ENCODE measurements at regions not wholly inside any gene's neighbourhood (a gene's known extent, or its start where the extent isn't known, plus 50 kb on each side); places are given as distances from the start of the nearest gene placed in this dataset.

GRCh38 chr18:42184685-42185477 lies 229.8 kb downstream of the PIK3C3 start:
- no peak for DNase-seq (ENCODE audit: low read depth)

- no peak for DNase-seq (ENCODE audit: low read depth)
These were observed 230.5 kb downstream of the PIK3C3 start for GRCh38 chr18:42185486-42185885.

- DNase-seq (ENCODE audit: low read depth): no peak
These were observed 232.8 kb downstream of the PIK3C3 start for GRCh38 chr18:42187611-42188380.

GRCh38 chr18:42190643-42191042 lies 235.6 kb downstream of the PIK3C3 start:
- no peak for DNase-seq (ENCODE audit: low read depth)

- DNase-seq (ENCODE audit: low read depth): peak; percentile 76
These were observed 237.5 kb downstream of the PIK3C3 start for GRCh38 chr18:42192251-42193248.

- peak; percentile 71 for DNase-seq (ENCODE audit: low read depth)
These were observed 241.6 kb downstream of the PIK3C3 start for GRCh38 chr18:42196651-42197050.

- DNase-seq (ENCODE audit: low read depth): no peak
These were observed 246.1 kb downstream of the PIK3C3 start for GRCh38 chr18:42201137-42201536.

- no peak for DNase-seq (ENCODE audit: low read depth)
These were observed 256.2 kb downstream of the PIK3C3 start for GRCh38 chr18:42211201-42211600.

GRCh38 chr18:42222557-42222956 lies 267.5 kb downstream of the PIK3C3 start:
- no peak for DNase-seq (ENCODE audit: low read depth)

GRCh38 chr18:42228581-42228980 lies 273.5 kb downstream of the PIK3C3 start:
- no peak for DNase-seq (ENCODE audit: low read depth)

GRCh38 chr18:42229211-42230210 lies 274.5 kb downstream of the PIK3C3 start:
- DNase-seq (ENCODE audit: low read depth): no peak

- no peak for DNase-seq (ENCODE audit: low read depth)
These were observed 275.6 kb downstream of the PIK3C3 start for GRCh38 chr18:42230636-42231035.

- no peak for DNase-seq (ENCODE audit: low read depth)
These were observed 276.2 kb downstream of the PIK3C3 start for GRCh38 chr18:42231284-42231683.

GRCh38 chr18:42231796-42232195 lies 276.8 kb downstream of the PIK3C3 start:
- DNase-seq (ENCODE audit: low read depth): no peak

- DNase-seq (ENCODE audit: low read depth): no peak
These were observed 278.9 kb downstream of the PIK3C3 start for GRCh38 chr18:42233908-42234307.

- no peak for DNase-seq (ENCODE audit: low read depth)
These were observed 287.7 kb downstream of the PIK3C3 start for GRCh38 chr18:42242758-42243157.

- no peak for DNase-seq (ENCODE audit: low read depth)
These were observed 290.1 kb downstream of the PIK3C3 start for GRCh38 chr18:42245137-42245536.

GRCh38 chr18:42255908-42256765 lies 301.1 kb downstream of the PIK3C3 start:
- DNase-seq (ENCODE audit: low read depth): no peak

- DNase-seq (ENCODE audit: low read depth): no peak
These were observed 303.4 kb downstream of the PIK3C3 start for GRCh38 chr18:42258301-42258965.

Measured in HT1080 (cell line).